Keratinocyte (primary cell): ENCODE measurements at regions not wholly inside any gene's neighbourhood (a gene's known extent, or its start where the extent isn't known, plus 50 kb on each side); places are given as distances from the start of the nearest gene placed in this dataset.

Experiments used
- DNase-seq: peaks from one replicate; pipeline ENCODE4 v3.0.0-alpha.2; 2011; ENCODE audit warnings: low read depth, missing footprints, low spot score
- FAIRE-seq: peaks from 2 replicates; lab custom pipeline; 2011; peaks lifted over from hg19 to GRCh38; lab: Jason Lieb, UNC
- H2AFZ ChIP-seq: 2 replicates; pipeline ENCODE4 v1.6.0; 2012; ENCODE audit warnings: low read length, control low read depth, inconsistent platforms; ENCODE audit not compliant: control insufficient read depth
- H3K27ac ChIP-seq: 2 replicates; pipeline ENCODE4 v1.5.1; 2011; ENCODE audit warnings: low read length; ENCODE audit not compliant: control insufficient read depth, insufficient read depth
- H3K27me3 ChIP-seq: 3 replicates; pipeline ENCODE4 v1.6.0; 2011; ENCODE audit warnings: low read length; ENCODE audit not compliant: control insufficient read depth, insufficient read depth; ENCODE audit errors: extremely low read depth
- H3K36me3 ChIP-seq, 2 experiments: 2 replicates in 1 of 2; 3 replicates in 1 of 2; pipeline ENCODE4 v1.5.1; 2011; ENCODE audit warnings: low read length in 2 of 2, mild to moderate bottlenecking in 1 of 2; ENCODE audit not compliant: control insufficient read depth in 2 of 2, insufficient read depth in 2 of 2; ENCODE audit errors: extremely low read depth in 1 of 2
- H3K4me1 ChIP-seq: 3 replicates; pipeline ENCODE4 v1.5.1; 2011; ENCODE audit warnings: low read length; ENCODE audit not compliant: control insufficient read depth, insufficient read depth; ENCODE audit errors: extremely low read depth
- H3K4me2 ChIP-seq: 3 replicates; pipeline ENCODE4 v1.6.0; 2011; ENCODE audit warnings: low read depth, low read length; ENCODE audit not compliant: control insufficient read depth, insufficient read depth; ENCODE audit errors: extremely low read depth
- H3K4me3 ChIP-seq, 3 experiments: fragments of 200-600 bp in 1 of 3; sonication (generic) in 1 of 3; 2 replicates in 2 of 3; 3 replicates in 1 of 3; pipeline ENCODE4 v1.5.1; 2011 to 2016; ENCODE audit warnings: low read length in 3 of 3, mild to moderate bottlenecking in 3 of 3, control low read depth in 2 of 3, inconsistent platforms in 1 of 3, low read depth in 1 of 3, mixed read lengths in 1 of 3, mixed run types in 1 of 3, moderate library complexity in 1 of 3; ENCODE audit not compliant: control insufficient read depth in 2 of 3, insufficient read depth in 2 of 3; ENCODE audit errors: extremely low read depth in 1 of 3
- H3K79me2 ChIP-seq: 2 replicates; pipeline ENCODE4 v1.6.0; 2012; ENCODE audit warnings: low read length; ENCODE audit not compliant: control insufficient read depth, insufficient read depth
- H3K9ac ChIP-seq: 3 replicates; pipeline ENCODE4 v1.6.0; 2011; ENCODE audit warnings: low read length; ENCODE audit not compliant: control insufficient read depth, insufficient read depth; ENCODE audit errors: extremely low read depth
- H3K9me1 ChIP-seq: 3 replicates; pipeline ENCODE4 v1.6.0; 2011; ENCODE audit warnings: low read length; ENCODE audit not compliant: control insufficient read depth, insufficient read depth; ENCODE audit errors: extremely low read depth
- H3K9me3 ChIP-seq: 2 replicates; pipeline ENCODE4 v1.5.1; 2012; ENCODE audit warnings: low read depth, low read length; ENCODE audit not compliant: control insufficient read depth
- H4K20me1 ChIP-seq: 3 replicates; pipeline ENCODE4 v1.6.0; 2011; ENCODE audit warnings: low read length; ENCODE audit not compliant: control insufficient read depth, insufficient read depth; ENCODE audit errors: extremely low read depth
- CTCF ChIP-seq, 3 experiments: IDR thresholded peaks in 1 of 3; conservative IDR thresholded peaks in 1 of 3; optimal IDR thresholded peaks in 1 of 3; 2 replicates in 2 of 3; 3 replicates in 1 of 3; pipeline versions ENCODE3 to v1.5.1; 2011; ENCODE audit warnings: low read length in 3 of 3, mild to moderate bottlenecking in 3 of 3, moderate library complexity in 2 of 3, control low read depth in 1 of 3, inconsistent platforms in 1 of 3; ENCODE audit not compliant: insufficient read depth in 2 of 3; ENCODE audit errors: extremely low read depth in 1 of 3
- EZH2 ChIP-seq: IDR thresholded peaks from one replicate; pipeline ENCODE4 v1.6.1; 2012; ENCODE audit warnings: inconsistent platforms, mild to moderate bottlenecking, low read length, moderate library complexity
- dilution Hi-C: fragments of 300-500 bp; cut with MboI; formaldehyde crosslinking; loops from one replicate; pipeline ENCODE4 v1.7.0; 2020; ENCODE audit warnings: low sequenced_read_pairs; ENCODE audit not compliant: extremely low pct_ligation_motif_present

GRCh38 chrX:26328608-26329319 lies 112.8 kb downstream of the MAGEB5 start:
- Histone ChIP-seq H3K27me3 (no peaks in the 10 kb centered on the region), H3K79me2 (no peaks in the 10 kb centered on the region), H3K4me3 (no peak overlapping the region), H3K27ac (no peak overlapping the region), H3K9me1 (no peaks in the 10 kb centered on the region), H2AFZ (no peak overlapping the region), H3K4me2 (no peak overlapping the region), H3K9me3 (no peaks in the 10 kb centered on the region), H3K36me3 (no peaks in the 10 kb centered on the region), H3K9ac (no peak overlapping the region), H3K4me1 (no peaks in the 10 kb centered on the region), H4K20me1 (no peaks in the 10 kb centered on the region)
- dilution Hi-C loops: no loop called here
- FAIRE-seq (no peak), DNase-seq (no peak)
- no peak for TF ChIP-seq CTCF (optimal IDR thresholded peaks at IDR 0.05 in 1 of 3, IDR thresholded peaks at IDR 0.05 in 1 of 3, conservative IDR thresholded peaks at IDR 0.05 in 1 of 3; ENCODE audit: extremely low read depth in 1 of 3, insufficient read depth in 2 of 3, low read length in 3 of 3)
- no peak for TF ChIP-seq EZH2

GRCh38 chrX:26309262-26309661 lies 93.3 kb downstream of the MAGEB5 start:
- H3K36me3 ChIP-seq: no peaks in the 10 kb centered on the region
- H3K4me1 ChIP-seq: no peaks in the 10 kb centered on the region
- H3K27ac ChIP-seq: no peak overlapping the region
- no peak for TF ChIP-seq CTCF (optimal IDR thresholded peaks at IDR 0.05 in 1 of 3, IDR thresholded peaks at IDR 0.05 in 1 of 3, conservative IDR thresholded peaks at IDR 0.05 in 1 of 3; ENCODE audit: extremely low read depth in 1 of 3, insufficient read depth in 2 of 3, low read length in 3 of 3)
- TF ChIP-seq EZH2: no peak
- H3K27me3 ChIP-seq: no peaks in the 10 kb centered on the region
- FAIRE-seq (no peak), DNase-seq (no peak)
- H3K9me1 ChIP-seq: no peaks in the 10 kb centered on the region
- H3K79me2 ChIP-seq: no peaks in the 10 kb centered on the region
- H3K9ac ChIP-seq: no peak overlapping the region
- H3K4me2 ChIP-seq: no peak overlapping the region
- no peaks in the 10 kb centered on the region for H3K9me3 ChIP-seq
- dilution Hi-C loops: no loop called here
- H2AFZ ChIP-seq: no peak overlapping the region
- H3K4me3 ChIP-seq: no peak overlapping the region
- H4K20me1 ChIP-seq: no peaks in the 10 kb centered on the region
